ENCODE measurements at regions not wholly inside any gene's neighbourhood (a gene's known extent, or its start where the extent isn't known, plus 50 kb on each side); places are given as distances from the start of the nearest gene placed in this dataset.

DNA sequence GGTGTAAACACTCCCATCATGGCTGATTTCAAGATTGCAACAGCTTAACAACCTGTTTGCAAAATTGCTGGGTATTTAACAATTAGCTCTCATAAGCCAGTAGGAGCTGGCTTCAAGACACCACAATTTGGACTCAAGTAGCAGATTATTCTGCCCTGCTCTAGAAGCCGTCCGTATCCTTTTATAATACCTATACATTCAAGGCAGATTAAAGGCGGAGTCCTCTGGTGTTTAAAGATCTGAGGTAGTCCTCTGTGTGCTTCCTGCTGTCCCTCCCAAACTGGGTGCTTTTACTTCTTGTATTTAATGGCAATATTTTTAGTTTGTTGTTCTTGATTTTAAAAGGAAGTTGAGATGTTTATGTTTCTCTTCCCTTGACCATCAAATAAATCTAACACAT, 62.2 kb upstream of the SOX4 start:
- in situ Hi-C loops (cut with MboI; ENCODE audit: low pct_unique_long_range_greater_than_20kb, low sequenced_read_pairs, unreplicated experiment), result no loop called here
- TF ChIP-seq CTCF (IDR thresholded peaks at IDR 0.05; ENCODE audit: extremely low read depth, insufficient read depth, missing control alignments), result no peak
- DNase-seq (ENCODE audit: low spot score), result no peak

DNA sequence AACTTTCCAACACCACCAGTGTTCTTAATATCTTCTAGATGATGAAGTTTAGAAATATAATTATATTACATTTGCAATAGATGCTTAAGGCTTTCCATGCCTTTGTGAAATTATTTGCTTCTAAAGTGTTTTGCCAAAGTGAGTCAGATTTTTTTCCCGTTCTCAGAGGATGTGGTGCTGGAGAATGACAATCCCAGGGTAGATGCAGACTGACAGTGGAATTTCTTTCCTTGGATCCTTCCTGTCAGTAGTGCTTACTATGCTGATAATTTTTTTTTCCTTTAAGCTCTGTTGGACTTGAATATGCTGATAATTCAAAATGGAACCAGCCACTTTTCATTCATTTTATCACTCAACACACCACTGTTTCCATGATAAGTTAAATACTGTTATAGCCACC, 59.9 kb upstream of the SOX4 start:
- in situ Hi-C loops (cut with MboI; ENCODE audit: low pct_unique_long_range_greater_than_20kb, low sequenced_read_pairs, unreplicated experiment), result no loop called here
- TF ChIP-seq CTCF (IDR thresholded peaks at IDR 0.05; ENCODE audit: extremely low read depth, insufficient read depth, missing control alignments), result no peak
- no peak for DNase-seq (ENCODE audit: low spot score)

DNA sequence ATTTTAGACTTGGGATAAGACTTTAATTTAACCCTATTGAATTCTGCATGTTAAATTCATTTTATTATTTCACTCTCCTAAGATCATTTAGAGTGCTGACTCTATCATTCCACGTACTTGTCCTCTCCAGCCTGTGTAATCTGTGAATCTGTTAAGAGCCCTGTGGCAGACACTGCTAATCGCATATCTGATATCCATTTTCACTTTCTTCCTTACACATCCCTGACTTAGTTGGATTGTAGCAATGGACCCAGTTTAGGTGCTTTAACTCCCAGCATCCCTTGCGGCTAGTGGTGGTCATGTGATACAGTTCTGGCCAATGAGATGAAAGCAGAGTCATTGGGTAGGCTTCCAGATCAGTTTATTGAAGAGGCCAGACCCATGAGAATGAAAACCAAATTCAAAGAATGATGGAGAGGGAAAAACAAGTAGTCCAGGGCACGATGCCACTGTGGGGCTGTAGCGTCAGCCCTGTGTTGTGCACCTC, 57.2 kb upstream of the SOX4 start:
- no peak for DNase-seq (ENCODE audit: low spot score)
- no peak for TF ChIP-seq CTCF (IDR thresholded peaks at IDR 0.05; ENCODE audit: extremely low read depth, insufficient read depth, missing control alignments)
- in situ Hi-C loops (cut with MboI; ENCODE audit: low pct_unique_long_range_greater_than_20kb, low sequenced_read_pairs, unreplicated experiment), result no loop called here

DNA sequence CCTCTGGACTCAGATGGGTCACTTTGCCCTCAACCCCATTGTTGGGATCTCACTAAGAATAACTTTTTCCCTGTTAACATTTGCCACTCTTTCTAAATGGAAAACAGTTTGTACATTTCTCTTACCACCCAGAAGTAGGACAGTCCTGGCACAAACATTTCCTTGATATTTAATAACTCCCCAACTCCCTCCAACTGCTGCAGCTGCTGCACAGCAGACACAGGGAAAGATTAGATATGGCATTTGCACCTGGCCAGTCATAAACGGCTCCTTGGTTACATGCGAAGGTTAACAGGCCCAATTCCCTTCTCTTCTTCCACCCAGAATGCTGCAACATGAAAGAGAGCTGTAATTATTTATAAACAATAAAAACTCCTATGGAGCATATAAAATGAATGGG, 55.9 kb upstream of the SOX4 start:
- no peak for TF ChIP-seq CTCF (IDR thresholded peaks at IDR 0.05; ENCODE audit: extremely low read depth, insufficient read depth, missing control alignments)
- no peak for DNase-seq (ENCODE audit: low spot score)
- in situ Hi-C loops (cut with MboI; ENCODE audit: low pct_unique_long_range_greater_than_20kb, low sequenced_read_pairs, unreplicated experiment), result no loop called here

GRCh38 chr6:21538186-21538798, 55.3 kb upstream of the SOX4 start:
- no peak for TF ChIP-seq CTCF (IDR thresholded peaks at IDR 0.05; ENCODE audit: extremely low read depth, insufficient read depth, missing control alignments)
- no peak for DNase-seq (ENCODE audit: low spot score)
- in situ Hi-C loops (cut with MboI; ENCODE audit: low pct_unique_long_range_greater_than_20kb, low sequenced_read_pairs, unreplicated experiment), result no loop called here

DNA sequence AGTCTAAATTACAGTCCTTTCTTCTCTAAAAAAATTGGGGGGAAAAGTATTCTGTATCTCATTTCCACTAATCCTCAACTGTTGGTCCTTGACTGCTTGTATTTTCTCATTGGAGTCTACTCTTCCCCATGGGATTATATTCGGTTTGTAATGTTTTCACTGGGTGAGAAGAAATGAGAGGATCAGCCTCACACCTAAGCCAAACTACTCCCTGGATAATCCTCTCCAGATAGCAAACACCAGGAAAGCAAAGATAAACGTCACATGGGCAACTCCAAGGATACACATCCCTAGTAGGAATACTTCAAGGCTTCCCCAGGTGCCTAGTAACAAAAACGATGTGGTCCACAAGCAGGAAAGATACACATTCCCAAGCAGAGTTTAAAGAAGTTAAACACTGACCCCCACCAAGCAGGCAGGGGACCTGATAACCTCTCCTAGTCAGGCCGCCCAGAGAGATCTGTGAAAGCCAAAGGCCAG, 53.9 kb upstream of the SOX4 start:
- no peak for DNase-seq (ENCODE audit: low spot score)
- in situ Hi-C loops (cut with MboI; ENCODE audit: low pct_unique_long_range_greater_than_20kb, low sequenced_read_pairs, unreplicated experiment), result no loop called here
- TF ChIP-seq CTCF (IDR thresholded peaks at IDR 0.05; ENCODE audit: extremely low read depth, insufficient read depth, missing control alignments), result no peak
